Fibroblast of villous mesenchyme (primary cell): ENCODE measurements at regions not wholly inside any gene's neighbourhood (a gene's known extent, or its start where the extent isn't known, plus 50 kb on each side); places are given as distances from the start of the nearest gene placed in this dataset.

Source experiments
- DNase-seq: peaks from one replicate; pipeline ENCODE4 v3.0.0-alpha.2; 2010; ENCODE audit warnings: low read depth
- H3K4me3 ChIP-seq: 2 replicates; pipeline ENCODE4 v1.5.1; 2011; ENCODE audit warnings: low read depth, mild to moderate bottlenecking, low read length
- TF ChIP-seq, protein P1 (sequence below): IDR thresholded peaks from 2 replicates; pipeline ENCODE4 v1.5.1; 2012; ENCODE audit warnings: low read depth, mild to moderate bottlenecking, low read length; ENCODE audit not compliant: insufficient read depth

- no peak overlapping the region for H3K4me3 ChIP-seq
- TF ChIP-seq, protein P1, sequence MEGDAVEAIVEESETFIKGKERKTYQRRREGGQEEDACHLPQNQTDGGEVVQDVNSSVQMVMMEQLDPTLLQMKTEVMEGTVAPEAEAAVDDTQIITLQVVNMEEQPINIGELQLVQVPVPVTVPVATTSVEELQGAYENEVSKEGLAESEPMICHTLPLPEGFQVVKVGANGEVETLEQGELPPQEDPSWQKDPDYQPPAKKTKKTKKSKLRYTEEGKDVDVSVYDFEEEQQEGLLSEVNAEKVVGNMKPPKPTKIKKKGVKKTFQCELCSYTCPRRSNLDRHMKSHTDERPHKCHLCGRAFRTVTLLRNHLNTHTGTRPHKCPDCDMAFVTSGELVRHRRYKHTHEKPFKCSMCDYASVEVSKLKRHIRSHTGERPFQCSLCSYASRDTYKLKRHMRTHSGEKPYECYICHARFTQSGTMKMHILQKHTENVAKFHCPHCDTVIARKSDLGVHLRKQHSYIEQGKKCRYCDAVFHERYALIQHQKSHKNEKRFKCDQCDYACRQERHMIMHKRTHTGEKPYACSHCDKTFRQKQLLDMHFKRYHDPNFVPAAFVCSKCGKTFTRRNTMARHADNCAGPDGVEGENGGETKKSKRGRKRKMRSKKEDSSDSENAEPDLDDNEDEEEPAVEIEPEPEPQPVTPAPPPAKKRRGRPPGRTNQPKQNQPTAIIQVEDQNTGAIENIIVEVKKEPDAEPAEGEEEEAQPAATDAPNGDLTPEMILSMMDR, result no peak
- peak; percentile 58 for DNase-seq
Observed at GRCh38 chr9:107794259-107794658, 304.7 kb upstream of the KLF4 start.

- no peak for DNase-seq
- TF ChIP-seq, protein P1, result no peak
- no peak overlapping the region for H3K4me3 ChIP-seq
Observed at GRCh38 chr9:107793541-107793940, 304.0 kb upstream of the KLF4 start.

- no peak overlapping the region for H3K4me3 ChIP-seq
- TF ChIP-seq, protein P1, result no peak
- no peak for DNase-seq
Observed at GRCh38 chr9:107792596-107792995, 303.0 kb upstream of the KLF4 start.

DNA sequence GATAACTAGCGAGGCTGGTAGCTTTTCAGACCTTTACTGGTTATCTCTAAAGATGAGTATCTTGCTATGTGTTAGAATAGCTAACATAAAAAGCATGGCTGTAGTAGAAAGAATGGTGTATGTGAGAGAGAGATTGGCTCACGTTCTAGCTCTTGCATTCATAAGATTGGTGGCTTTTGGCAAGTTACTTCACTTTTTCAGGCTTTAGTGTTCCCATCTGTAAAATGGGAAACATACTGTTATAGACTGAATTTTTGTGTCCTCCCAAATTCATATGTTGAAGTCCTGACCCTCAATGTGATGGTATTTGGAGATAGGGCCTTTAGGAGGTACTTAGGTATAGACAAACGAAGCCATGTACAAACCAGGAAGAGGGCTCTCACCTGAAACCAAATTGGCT lies 302.4 kb upstream of the KLF4 start:
- TF ChIP-seq, protein P1, result no peak
- no peak for DNase-seq
- no peak overlapping the region for H3K4me3 ChIP-seq

DNA sequence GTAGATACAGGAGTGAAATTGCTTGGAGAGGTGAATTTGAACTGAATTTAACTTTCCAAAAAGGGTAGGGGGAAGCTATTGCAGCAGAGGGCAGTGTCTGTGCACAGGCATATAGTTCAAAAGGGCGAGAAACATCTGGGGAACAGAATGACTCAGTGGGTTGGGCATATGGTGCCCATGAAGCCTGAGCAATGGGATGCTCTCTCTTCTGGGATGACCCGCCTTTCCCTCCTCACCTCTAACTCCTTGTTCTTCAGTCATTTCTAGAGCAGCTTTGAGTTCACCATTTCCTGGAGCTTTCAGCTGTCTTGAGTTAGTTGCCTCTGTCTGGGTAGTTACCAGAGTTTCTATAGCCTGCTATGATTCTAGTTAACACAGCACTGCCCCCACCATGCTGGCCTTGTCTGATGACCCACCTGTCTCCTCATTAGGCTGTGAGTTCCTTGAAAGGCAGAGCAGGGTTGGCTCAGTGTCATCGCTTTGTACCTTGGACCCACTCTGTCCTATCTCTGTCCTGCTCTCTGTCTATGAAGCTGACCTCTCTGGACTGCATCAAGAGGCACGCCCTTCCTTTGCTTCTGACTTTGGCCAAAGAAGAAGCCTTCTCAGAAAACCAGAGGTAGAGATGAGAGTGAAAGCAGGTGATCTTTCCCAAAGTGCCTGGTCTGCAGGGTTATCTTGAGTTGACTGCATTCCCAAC lies 299.6 kb upstream of the KLF4 start:
- no peak overlapping the region for H3K4me3 ChIP-seq
- DNase-seq, result no peak
- TF ChIP-seq, protein P1, result no peak

DNA sequence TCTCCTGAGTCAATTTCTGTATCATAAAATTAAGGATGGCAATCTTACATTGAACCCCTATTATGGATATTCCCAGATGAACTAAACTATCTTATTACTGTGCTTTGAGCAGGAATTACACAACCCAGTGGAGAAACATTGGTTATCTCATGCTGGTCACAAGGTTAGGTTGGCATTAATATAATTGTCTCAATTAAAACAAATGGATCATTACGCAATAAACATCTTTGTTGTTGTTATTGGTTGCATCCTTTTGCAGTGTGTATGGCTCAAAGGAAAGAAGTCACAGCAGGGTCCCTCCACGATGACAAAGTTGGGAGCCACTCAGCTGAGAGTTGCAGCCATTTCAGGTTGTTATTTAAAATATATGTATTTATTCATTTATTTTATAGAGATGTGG lies 297.0 kb upstream of the KLF4 start:
- DNase-seq, result no peak
- H3K4me3 ChIP-seq, result no peak overlapping the region
- TF ChIP-seq, protein P1, result no peak

GRCh38 chr9:107784235-107784958 lies 294.8 kb upstream of the KLF4 start:
- TF ChIP-seq, protein P1, result no peak

More at GRCh38 chr9:107784235-107784958, 294.8 kb upstream of the KLF4 start:
- no peak overlapping the region for H3K4me3 ChIP-seq
- DNase-seq, result peak; percentile 97
